ENCODE measurements at regions not wholly inside any gene's neighbourhood (a gene's known extent, or its start where the extent isn't known, plus 50 kb on each side); places are given as distances from the start of the nearest gene placed in this dataset.

- TF ChIP-seq CTCF (conservative IDR thresholded peaks at IDR 0.05; ENCODE audit: low read depth, low read length) (no peak), EZH2 (IDR thresholded peaks at IDR 0.05; ENCODE audit: low read length, unreplicated experiment) (no peak), EZH2phosphoT487 (IDR thresholded peaks at IDR 0.05; ENCODE audit: borderline replicate concordance, low read length) (no peak)
Measured at GRCh38 chr1:227411066-227411465, 92.8 kb upstream of the CDC42BPA start.

Measured in PC-3 (cell line).